HPDE6-E6E7 (cell line): ENCODE measurements at regions not wholly inside any gene's neighbourhood (a gene's known extent, or its start where the extent isn't known, plus 50 kb on each side); places are given as distances from the start of the nearest gene placed in this dataset.
"Not testable (repeated sequence)": the region's sequence is repeated elsewhere in the genome, so short reads cannot be mapped to it uniquely, and the experiment has no call there.

Experiments used
- DNase-seq: peaks from one replicate; pipeline ENCODE4 v3.0.0; 2011; ENCODE audit warnings: missing footprints; ENCODE audit errors: extremely low spot score

GRCh38 chr4:124890522-124890921 is 178.0 kb upstream of the ANKRD50 start:
- no peak for DNase-seq

GRCh38 chr4:124887739-124888138 is 175.2 kb upstream of the ANKRD50 start:
- DNase-seq: no peak

GRCh38 chr4:124884316-124884715 is 171.8 kb upstream of the ANKRD50 start:
- no peak for DNase-seq

DNA sequence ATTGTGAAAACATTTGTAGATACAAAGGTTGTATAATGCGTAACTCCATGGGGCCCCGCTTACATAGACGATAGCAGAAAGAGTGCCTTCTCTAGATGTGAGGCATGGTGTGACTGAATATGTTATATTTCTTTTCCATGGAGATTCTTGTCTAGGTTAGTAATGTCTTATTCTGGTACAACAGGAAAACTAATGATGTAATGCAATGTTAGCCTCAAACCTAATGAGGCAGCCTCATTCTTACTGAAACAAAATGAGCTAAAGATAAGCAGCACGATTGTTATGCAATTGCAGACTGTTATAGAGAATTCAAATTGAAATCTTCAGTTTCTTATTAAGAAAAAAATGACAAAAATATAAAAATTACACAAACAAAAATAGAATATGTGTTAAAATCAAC is 171.1 kb upstream of the ANKRD50 start:
- no peak for DNase-seq

- DNase-seq: no peak
Observed at GRCh38 chr4:124879195-124879594, 166.7 kb upstream of the ANKRD50 start.

GRCh38 chr4:124874172-124874450 is 161.6 kb upstream of the ANKRD50 start:
- DNase-seq: no peak

- DNase-seq: no peak
Observed at GRCh38 chr4:124873361-124874171, 161.0 kb upstream of the ANKRD50 start.

DNA sequence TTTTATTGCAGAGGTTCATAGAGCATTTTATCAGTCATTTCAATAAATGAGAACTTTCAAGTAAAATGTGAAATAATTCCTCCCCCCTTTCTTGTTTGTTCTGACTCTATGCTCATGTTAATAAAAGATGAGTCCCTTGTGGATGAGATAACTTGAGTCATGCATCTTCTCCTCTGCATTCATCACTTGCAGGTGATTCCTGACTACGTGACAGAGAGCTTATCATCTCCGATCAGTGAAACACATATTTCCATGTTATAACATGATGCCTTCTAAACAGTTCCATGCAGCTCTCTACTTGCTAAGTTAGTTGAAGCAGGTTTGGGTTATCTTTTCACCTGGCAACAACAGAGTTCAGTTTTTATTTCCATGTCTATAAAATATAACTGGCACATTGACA is 160.1 kb upstream of the ANKRD50 start:
- DNase-seq: no peak

DNA sequence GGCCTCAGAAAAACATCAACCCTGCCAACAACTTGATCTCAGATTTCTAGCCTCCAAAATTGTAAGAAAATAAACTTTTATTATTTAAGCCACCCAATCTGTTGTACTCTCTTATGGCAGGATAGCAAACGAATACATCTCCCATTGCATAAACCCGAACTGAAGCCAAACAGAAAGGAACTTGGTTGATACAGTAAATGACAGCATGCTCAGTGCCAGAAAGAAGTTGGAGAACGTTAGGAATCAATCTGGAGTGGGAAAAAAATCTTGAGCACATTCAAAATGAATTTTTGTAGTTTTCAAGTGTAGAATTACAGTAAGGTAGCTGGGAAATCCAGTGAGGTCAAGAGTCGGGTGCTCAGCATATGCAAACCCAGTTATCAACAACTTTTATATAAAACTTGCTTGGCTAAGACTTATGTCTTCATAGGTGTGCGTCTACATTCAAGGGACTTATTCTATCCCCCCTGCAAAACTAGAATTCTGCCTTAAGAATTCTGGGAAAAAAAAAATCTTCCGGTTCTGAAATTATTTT is 157.5 kb upstream of the ANKRD50 start:
- no peak for DNase-seq

DNA sequence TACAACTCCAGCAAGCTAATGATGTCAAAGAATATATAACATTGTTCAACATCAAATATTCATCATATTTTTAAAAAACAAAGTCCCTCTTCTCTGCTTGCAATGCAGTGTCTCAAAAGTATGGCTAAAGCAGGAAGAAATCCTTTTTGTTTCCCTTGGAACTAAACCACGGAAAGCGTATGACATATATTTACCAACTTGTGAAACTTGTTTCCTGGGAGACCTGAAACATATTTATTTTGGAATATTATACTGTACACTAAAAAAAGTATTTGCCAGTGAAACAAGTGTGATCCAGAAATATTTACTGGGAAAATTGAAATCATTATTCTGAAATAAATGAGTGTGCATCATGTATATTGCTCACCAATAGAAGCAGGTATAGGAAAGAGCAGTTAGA is 156.0 kb upstream of the ANKRD50 start:
- DNase-seq: no peak

GRCh38 chr4:124867536-124867935 is 155.0 kb upstream of the ANKRD50 start:
- no peak for DNase-seq

DNA sequence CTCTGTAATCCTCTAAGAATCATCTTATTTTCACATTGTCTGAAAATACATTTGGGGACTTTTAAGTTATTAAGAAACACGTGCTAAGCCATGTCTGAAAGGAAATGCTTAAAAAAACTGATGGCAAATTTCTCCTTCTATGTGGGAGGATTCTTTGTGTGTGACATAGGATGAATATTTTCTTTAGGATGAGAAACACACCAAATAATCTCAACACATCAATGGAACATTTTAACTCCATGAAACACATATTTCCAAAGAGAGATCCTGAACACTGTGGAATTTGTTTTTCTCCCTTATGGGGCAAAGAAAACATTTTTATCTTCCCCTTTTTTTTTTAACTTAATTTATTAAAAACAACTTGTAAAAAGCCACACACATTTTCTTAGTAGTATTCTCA is 153.8 kb upstream of the ANKRD50 start:
- no peak for DNase-seq

- DNase-seq: no peak
Observed at GRCh38 chr4:124863040-124863545, 150.6 kb upstream of the ANKRD50 start.

GRCh38 chr4:124862261-124862660 is 149.7 kb upstream of the ANKRD50 start:
- DNase-seq: no peak

GRCh38 chr4:124861761-124862160 is 149.2 kb upstream of the ANKRD50 start:
- DNase-seq: no peak

GRCh38 chr4:124854968-124855367 is 142.4 kb upstream of the ANKRD50 start:
- no peak for DNase-seq

DNA sequence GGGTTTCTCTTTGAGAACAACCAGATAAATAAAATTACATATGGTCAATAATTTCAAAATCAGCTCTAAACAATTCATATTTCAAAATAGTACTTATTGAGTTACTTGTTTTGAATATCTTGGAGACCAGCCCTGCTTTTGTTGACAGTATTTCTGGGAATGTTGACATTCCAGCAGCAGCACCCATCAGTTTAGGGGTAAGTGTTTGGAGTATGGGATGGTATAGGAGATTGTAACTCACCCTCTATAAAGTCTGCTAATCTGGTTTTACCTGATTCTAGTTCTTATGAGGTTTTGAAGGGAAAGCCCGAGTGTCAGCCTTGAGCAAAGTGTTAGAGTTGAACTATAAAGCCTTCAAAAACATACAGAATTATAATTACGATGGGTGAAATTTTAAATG is 139.2 kb upstream of the ANKRD50 start:
- DNase-seq: no peak

- DNase-seq: peak; percentile 31
Observed at GRCh38 chr4:124846306-124846705, 133.8 kb upstream of the ANKRD50 start.

DNA sequence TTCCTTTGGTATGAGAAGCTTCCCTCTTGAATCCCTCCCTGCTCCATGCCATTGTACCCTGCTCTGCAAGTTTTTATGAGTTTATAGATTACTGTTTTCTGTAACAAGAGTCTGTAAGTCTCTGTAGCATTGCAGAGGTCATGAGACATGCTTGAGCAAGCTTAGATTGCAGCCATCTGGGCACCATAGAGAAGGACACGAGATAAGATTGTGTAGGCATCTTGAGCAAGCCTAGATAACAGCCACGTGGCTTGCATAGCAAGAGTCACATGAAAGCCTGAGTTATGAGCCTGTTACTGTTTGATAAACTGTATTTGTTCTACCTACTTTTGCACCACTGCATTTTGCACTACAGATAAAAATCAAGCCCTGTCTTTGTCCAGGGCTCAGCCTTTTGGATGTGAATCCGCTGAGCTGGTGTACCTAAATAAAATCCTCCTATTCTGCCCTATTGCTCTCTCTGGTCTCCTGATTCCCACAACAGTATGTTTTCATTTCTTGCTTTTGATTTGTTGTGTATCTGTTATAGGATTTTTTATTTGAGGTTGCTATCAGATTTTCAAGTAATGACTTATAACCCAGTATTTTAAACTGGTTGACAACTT is 127.4 kb upstream of the ANKRD50 start:
- no peak for DNase-seq

GRCh38 chr4:124833831-124834505 is 121.4 kb upstream of the ANKRD50 start:
- no peak for DNase-seq

- no peak for DNase-seq
Observed at GRCh38 chr4:124828382-124828781, 115.8 kb upstream of the ANKRD50 start.

DNA sequence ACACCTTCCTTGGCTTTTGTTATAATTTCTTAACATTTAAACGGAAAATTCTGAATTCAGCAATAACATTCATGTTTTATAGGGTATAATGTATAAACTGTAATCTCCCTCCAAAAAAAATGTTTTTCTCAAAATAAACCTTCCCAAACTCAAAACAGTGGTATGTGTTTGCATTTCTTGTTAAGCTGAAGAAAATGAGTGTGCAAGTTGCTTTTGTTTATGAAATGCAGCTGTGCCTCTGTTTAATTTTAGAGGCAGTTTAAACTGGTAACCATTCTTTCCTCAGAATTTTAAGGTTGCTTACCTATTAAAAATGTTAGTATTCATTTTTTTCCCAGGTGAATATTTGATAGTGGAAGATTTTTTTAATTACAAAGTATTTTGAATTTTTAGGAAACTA is 105.0 kb upstream of the ANKRD50 start:
- DNase-seq: no peak

DNA sequence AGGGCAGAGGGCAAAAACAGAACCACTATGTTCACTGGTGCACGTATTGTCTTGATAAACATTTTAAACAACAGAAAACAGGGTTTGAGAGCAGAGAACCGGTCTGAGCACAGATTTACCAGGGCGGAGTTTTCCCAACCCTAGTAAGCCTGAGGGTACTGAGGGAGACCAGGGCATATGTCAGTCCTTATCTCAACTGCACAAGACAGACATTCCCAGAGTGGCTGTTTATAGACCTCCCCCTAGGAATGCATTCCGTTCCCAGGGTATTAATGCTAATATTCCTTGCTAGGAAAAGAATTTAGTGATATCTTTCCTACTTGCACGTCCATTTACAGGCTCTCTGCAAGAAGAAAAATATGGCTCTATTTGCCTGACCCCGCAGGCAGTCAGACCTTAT is 99.7 kb upstream of the ANKRD50 start:
- DNase-seq: not testable (repeated sequence)
